KMS-11 (cell line): ENCODE measurements at regions not wholly inside any gene's neighbourhood (a gene's known extent, or its start where the extent isn't known, plus 50 kb on each side); places are given as distances from the start of the nearest gene placed in this dataset.

Experiments
- H2AFZ ChIP-seq: fragments of 200-600 bp; sonication (generic); 2 replicates; pipeline ENCODE4 v1.6.1; 2016; ENCODE audit warnings: antibody characterized with exemption, mixed run types, low read depth
- H3K27ac ChIP-seq: fragments of 200-600 bp; sonication (generic); 2 replicates; pipeline ENCODE4 v1.6.1; 2016; ENCODE audit warnings: mild to moderate bottlenecking, mixed run types
- H3K27me3 ChIP-seq: fragments of 200-600 bp; sonication (generic); 2 replicates; pipeline ENCODE4 v1.6.1; 2017; ENCODE audit warnings: mild to moderate bottlenecking, low read depth, mixed run types, moderate library complexity; ENCODE audit not compliant: insufficient read depth
- H3K36me3 ChIP-seq: fragments of 200-600 bp; sonication (generic); 2 replicates; pipeline ENCODE4 v1.6.1; 2017; ENCODE audit warnings: mild to moderate bottlenecking, mixed run types; ENCODE audit not compliant: insufficient read depth
- H3K4me1 ChIP-seq: fragments of 200-600 bp; sonication (generic); 2 replicates; pipeline ENCODE4 v1.6.1; 2016; ENCODE audit warnings: mild to moderate bottlenecking, low read depth, mixed run types; ENCODE audit not compliant: poor library complexity, severe bottlenecking
- H3K4me2 ChIP-seq: fragments of 200-600 bp; sonication (generic); 2 replicates; pipeline ENCODE4 v1.7.0; 2016; ENCODE audit warnings: mild to moderate bottlenecking, mixed run types
- H3K4me3 ChIP-seq: fragments of 200-600 bp; sonication (generic); IDR thresholded peaks from 2 replicates; pipeline ENCODE4 v1.6.1; 2017; ENCODE audit warnings: low read depth, low read length, mixed read lengths; ENCODE audit not compliant: insufficient read depth
- H3K79me2 ChIP-seq: fragments of 200-600 bp; sonication (generic); 2 replicates; pipeline ENCODE4 v1.6.1; 2016; ENCODE audit warnings: low read depth, mixed run types; ENCODE audit not compliant: insufficient read depth
- H3K9ac ChIP-seq: fragments of 200-600 bp; sonication (generic); 2 replicates; pipeline ENCODE4 v1.6.1; 2016; ENCODE audit warnings: mild to moderate bottlenecking, mixed run types
- H4K20me1 ChIP-seq: fragments of 200-600 bp; sonication (generic); 2 replicates; pipeline ENCODE4 v1.6.1; 2016; ENCODE audit warnings: mild to moderate bottlenecking, mixed run types; ENCODE audit not compliant: insufficient read depth
- TF ChIP-seq, protein P1 (sequence below): fragments of 200-600 bp; sonication (generic); conservative IDR thresholded peaks from 2 replicates; pipeline ENCODE4 v1.6.1; 2017; ENCODE audit warnings: low read depth, mild to moderate bottlenecking, antibody characterized with exemption, low read length, moderate library complexity, mixed read lengths

DNA sequence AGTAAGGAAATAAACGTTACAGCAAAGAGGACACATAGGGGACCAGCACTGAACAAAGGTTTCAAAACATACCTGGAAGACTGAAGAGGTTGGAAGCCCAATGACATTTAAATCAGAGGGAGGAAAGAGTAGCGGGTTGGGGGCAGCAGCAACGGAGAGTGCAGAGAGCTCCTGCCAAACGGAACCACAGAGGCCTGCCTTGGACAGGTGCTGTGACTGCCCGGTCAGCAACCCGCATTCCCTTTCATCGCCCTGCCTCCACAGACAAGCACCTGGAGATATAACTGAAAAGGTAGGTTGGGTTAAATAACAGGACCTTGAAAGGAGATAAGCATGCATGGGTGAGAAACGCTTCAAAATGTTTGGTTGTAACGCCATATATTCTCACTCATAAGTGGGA is 92.8 kb upstream of the SLC38A4 start:
- H3K4me3 ChIP-seq: no peak overlapping the region
- H3K27ac ChIP-seq: no peak overlapping the region

DNA sequence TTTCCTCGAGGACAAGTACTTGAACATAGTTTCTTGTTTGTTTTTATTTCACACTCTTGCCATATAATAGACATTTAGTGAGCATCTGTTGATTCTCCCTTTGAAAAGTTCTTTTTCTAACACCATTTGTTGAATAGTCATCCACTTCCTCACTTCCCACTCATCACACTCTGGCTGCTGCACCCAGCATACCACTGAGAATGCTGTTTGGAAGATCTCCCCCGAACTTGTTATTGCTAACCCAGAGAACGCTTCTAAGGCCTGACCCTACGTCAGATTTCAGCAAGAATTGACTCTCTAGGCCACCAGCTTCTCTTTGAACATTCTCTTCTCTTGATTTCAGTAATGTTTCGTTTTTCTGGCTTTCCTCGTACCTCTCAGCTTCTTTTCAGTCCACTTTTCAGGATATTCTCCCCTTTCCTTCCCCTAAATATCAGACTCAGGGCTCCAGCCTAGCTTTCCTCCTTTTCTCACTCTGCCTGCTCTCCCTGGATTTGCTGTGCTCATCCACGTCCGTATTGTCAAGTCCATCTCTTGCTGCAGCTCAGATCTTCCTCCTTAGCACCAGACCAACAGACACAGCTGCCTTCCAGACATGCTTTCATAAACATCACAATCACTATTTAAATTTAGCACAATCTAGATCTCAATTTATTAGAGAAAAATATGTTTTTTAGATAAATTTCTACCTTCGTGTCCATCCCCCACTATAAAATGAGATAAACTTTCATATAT is 94.0 kb upstream of the SLC38A4 start:
- no peak overlapping the region for H3K9ac ChIP-seq
- no peak overlapping the region for H3K27ac ChIP-seq

More for the DNA sequence above, 92.8 kb upstream of the SLC38A4 start:
- Histone ChIP-seq H3K36me3 (no peaks in the 10 kb centered on the region), H3K4me1 (no peaks in the 10 kb centered on the region), H3K27me3 (no peaks in the 10 kb centered on the region), H4K20me1 (no peaks in the 10 kb centered on the region), H2AFZ (no peak overlapping the region), H3K4me2 (no peak overlapping the region), H3K9ac (no peak overlapping the region), H3K79me2 (no peaks in the 10 kb centered on the region)
- TF ChIP-seq, protein P1, sequence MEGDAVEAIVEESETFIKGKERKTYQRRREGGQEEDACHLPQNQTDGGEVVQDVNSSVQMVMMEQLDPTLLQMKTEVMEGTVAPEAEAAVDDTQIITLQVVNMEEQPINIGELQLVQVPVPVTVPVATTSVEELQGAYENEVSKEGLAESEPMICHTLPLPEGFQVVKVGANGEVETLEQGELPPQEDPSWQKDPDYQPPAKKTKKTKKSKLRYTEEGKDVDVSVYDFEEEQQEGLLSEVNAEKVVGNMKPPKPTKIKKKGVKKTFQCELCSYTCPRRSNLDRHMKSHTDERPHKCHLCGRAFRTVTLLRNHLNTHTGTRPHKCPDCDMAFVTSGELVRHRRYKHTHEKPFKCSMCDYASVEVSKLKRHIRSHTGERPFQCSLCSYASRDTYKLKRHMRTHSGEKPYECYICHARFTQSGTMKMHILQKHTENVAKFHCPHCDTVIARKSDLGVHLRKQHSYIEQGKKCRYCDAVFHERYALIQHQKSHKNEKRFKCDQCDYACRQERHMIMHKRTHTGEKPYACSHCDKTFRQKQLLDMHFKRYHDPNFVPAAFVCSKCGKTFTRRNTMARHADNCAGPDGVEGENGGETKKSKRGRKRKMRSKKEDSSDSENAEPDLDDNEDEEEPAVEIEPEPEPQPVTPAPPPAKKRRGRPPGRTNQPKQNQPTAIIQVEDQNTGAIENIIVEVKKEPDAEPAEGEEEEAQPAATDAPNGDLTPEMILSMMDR: no peak

DNA sequence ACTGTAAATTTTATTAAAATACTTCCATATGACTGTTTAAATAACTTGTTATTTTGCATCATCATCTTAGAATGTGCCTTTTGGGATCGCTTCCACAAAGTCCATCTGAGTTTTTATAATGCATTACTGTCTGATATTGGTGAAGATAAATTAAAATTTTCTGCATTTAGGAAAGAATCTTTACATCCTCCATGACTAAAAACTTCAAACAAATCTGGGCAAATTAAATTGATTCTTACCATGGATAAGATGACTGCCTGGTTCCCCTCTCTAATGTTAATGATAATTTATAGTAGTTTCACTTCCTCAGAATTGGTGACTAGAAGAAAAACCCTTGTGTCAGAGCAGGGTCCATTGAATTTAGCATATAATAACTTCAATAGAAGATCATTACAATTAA is 94.7 kb upstream of the SLC38A4 start:
- Histone ChIP-seq H4K20me1 (no peaks in the 10 kb centered on the region), H3K36me3 (no peaks in the 10 kb centered on the region), H3K79me2 (no peaks in the 10 kb centered on the region), H3K4me3 (no peak overlapping the region), H2AFZ (no peak overlapping the region), H3K9ac (no peak overlapping the region), H3K27me3 (no peaks in the 10 kb centered on the region), H3K27ac (no peak overlapping the region), H3K4me2 (no peak overlapping the region), H3K4me1 (no peaks in the 10 kb centered on the region)
- TF ChIP-seq, protein P1: no peak

More for the DNA sequence above, 94.0 kb upstream of the SLC38A4 start:
- Histone ChIP-seq H3K4me3 (no peak overlapping the region), H3K4me1 (no peaks in the 10 kb centered on the region), H3K79me2 (no peaks in the 10 kb centered on the region), H3K27me3 (no peaks in the 10 kb centered on the region), H4K20me1 (no peaks in the 10 kb centered on the region), H2AFZ (no peak overlapping the region), H3K4me2 (no peak overlapping the region), H3K36me3 (no peaks in the 10 kb centered on the region)
- TF ChIP-seq, protein P1: no peak

DNA sequence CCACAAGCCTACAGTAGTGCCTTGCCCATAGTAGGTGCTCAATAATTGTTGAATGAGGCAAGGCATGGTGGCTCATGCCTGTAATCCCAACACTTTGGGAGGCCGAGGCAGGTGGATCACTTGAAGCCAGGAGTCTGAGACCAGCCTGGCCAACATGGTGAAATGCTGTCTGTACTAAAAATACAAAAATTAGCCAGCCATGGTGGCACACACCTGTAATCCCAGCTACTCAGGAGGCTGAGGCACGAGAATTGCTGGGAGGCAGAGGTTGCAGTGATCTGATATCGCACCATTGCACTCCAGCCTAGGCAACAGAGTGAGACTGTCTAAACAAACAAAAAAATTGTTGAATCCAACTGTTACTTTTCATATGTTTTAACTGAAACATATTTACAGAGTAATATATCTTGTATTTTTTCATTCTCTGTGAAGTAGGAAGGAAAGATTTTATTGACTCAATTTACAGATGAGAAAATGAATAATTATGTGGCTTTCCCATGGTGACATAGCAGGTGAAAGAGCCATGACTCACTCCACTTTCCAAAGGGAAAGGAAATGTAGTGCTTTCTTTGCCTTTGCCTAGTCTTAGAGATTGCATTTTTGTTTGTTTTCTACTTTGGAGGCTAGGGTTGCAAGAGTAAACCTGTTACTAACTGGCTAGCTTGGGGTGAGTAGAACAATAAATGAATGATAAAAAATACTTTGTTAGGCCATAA is 95.4 kb upstream of the SLC38A4 start:
- Histone ChIP-seq H3K4me1 (no peaks in the 10 kb centered on the region), H3K36me3 (no peaks in the 10 kb centered on the region), H3K27ac (no peak overlapping the region), H3K27me3 (no peaks in the 10 kb centered on the region), H3K4me2 (no peak overlapping the region), H3K79me2 (no peaks in the 10 kb centered on the region), H3K4me3 (no peak overlapping the region), H2AFZ (no peak overlapping the region), H4K20me1 (no peaks in the 10 kb centered on the region), H3K9ac (no peak overlapping the region)
- TF ChIP-seq, protein P1: no peak
